IMR-90 (cell line): ENCODE measurements at regions not wholly inside any gene's neighbourhood (a gene's known extent, or its start where the extent isn't known, plus 50 kb on each side); places are given as distances from the start of the nearest gene placed in this dataset.

Experiments used
- ATAC-seq: fragments of 200-7000 bp; cut with Tn5 transposase; 2 replicates; pipeline ENCODE4 v1.9.1; 2020; ENCODE audit warnings: low read depth, mild to moderate bottlenecking, moderate library complexity
- BruUV-seq: library from RNA; stranded (reverse); fragments of 400-500 nt; replicated peaks from 2 replicates; lab custom pipeline; 2021; lab: Mats Ljungman, UMichigan
- CTCF ChIA-PET: fragments of 300-600 bp; formaldehyde crosslinking; extraction: SDS; loops from one replicate; lab custom pipeline; 2021; ENCODE audit warnings: antibody characterized with exemption; lab: Yijun Ruan, JAX
- POLR2A ChIA-PET: fragments of 300-600 bp; sonication (Branson Sonifier 250); formaldehyde crosslinking; loops from one replicate; lab custom pipeline; 2022; ENCODE audit warnings: antibody characterized with exemption; ENCODE audit not compliant: unreplicated experiment; lab: Charles Lee
- DNase-seq: peaks from one replicate; pipeline ENCODE4 v3.0.0; 2013
- H2AFZ ChIP-seq: replicated peaks from 2 replicates; pipeline ENCODE3; 2013; ENCODE audit warnings: low read length, mild to moderate bottlenecking; ENCODE audit not compliant: poor library complexity
- H2AK5ac ChIP-seq: 2 replicates; pipeline ENCODE4 v1.6.1; 2013; ENCODE audit warnings: low read depth, low read length, inconsistent platforms
- H2AK9ac ChIP-seq: replicated peaks from 2 replicates; pipeline ENCODE3; 2013; ENCODE audit warnings: mild to moderate bottlenecking, low read depth, low read length, moderate library complexity; ENCODE audit not compliant: poor library complexity
- H2BK120ac ChIP-seq: 2 replicates; pipeline ENCODE4 v1.6.1; 2013; ENCODE audit warnings: low read depth, low read length, inconsistent platforms
- H2BK15ac ChIP-seq: 3 replicates; pipeline ENCODE4 v1.6.1; 2013; ENCODE audit warnings: low read depth, low read length, inconsistent platforms
- H2BK20ac ChIP-seq: 2 replicates; pipeline ENCODE4 v1.6.1; 2013; ENCODE audit warnings: low read depth, mild to moderate bottlenecking, inconsistent platforms, low read length, moderate library complexity
- H2BK5ac ChIP-seq: 2 replicates; pipeline ENCODE4 v1.6.1; 2013; ENCODE audit warnings: mild to moderate bottlenecking, low read depth, low read length, inconsistent platforms; ENCODE audit not compliant: poor library complexity, severe bottlenecking
- H3K14ac ChIP-seq: replicated peaks from 2 replicates; pipeline ENCODE4 v1.6.1; 2013; ENCODE audit warnings: low read depth, low read length, inconsistent platforms
- H3K18ac ChIP-seq: 2 replicates; pipeline ENCODE4 v1.6.1; 2013; ENCODE audit warnings: low read depth, low read length, control low read depth
- H3K23ac ChIP-seq: 2 replicates; pipeline ENCODE4 v1.6.1; 2013; ENCODE audit warnings: low read depth, low read length, inconsistent platforms
- H3K27ac ChIP-seq: 2 replicates; pipeline ENCODE4 v1.5.1; 2013; ENCODE audit warnings: mild to moderate bottlenecking, control low read depth, low read length; ENCODE audit not compliant: insufficient read depth
- H3K27me3 ChIP-seq: 2 replicates; pipeline ENCODE4 v1.6.1; 2013; ENCODE audit warnings: low read length; ENCODE audit not compliant: control insufficient read depth, insufficient read depth
- H3K36me3 ChIP-seq: 2 replicates; pipeline ENCODE4 v1.6.1; 2013; ENCODE audit warnings: low read length, mixed read lengths; ENCODE audit not compliant: control insufficient read depth, insufficient read depth
- H3K4ac ChIP-seq: 2 replicates; pipeline ENCODE4 v1.6.1; 2013; ENCODE audit warnings: low read depth, low read length, inconsistent platforms
- H3K4me1 ChIP-seq: 2 replicates; pipeline ENCODE4 v1.6.1; 2013; ENCODE audit warnings: low read length, mixed read lengths; ENCODE audit not compliant: control insufficient read depth, insufficient read depth
- H3K4me2 ChIP-seq: 2 replicates; pipeline ENCODE4 v1.6.1; 2013; ENCODE audit warnings: low read depth, mild to moderate bottlenecking, control low read depth, low read length, moderate library complexity
- H3K4me3 ChIP-seq: 2 replicates; pipeline ENCODE4 v1.5.1; 2013; ENCODE audit warnings: low read depth, mild to moderate bottlenecking, control low read depth, low read length, moderate library complexity; ENCODE audit not compliant: insufficient read depth
- H3K56ac ChIP-seq: 2 replicates; pipeline ENCODE4 v1.6.1; 2013; ENCODE audit warnings: low read length, inconsistent platforms; ENCODE audit not compliant: insufficient read depth; ENCODE audit errors: extremely low read depth
- H3K79me1 ChIP-seq, 2 experiments: 2 replicates each; pipeline ENCODE4 v1.6.1; 2013; ENCODE audit warnings: low read length in 2 of 2, inconsistent platforms in 1 of 2, low read depth in 1 of 2
- H3K9ac ChIP-seq: 2 replicates; pipeline ENCODE4 v1.6.1; 2013; ENCODE audit warnings: low read depth, low read length, control low read depth
- H3K9me1 ChIP-seq: 2 replicates; pipeline ENCODE4 v1.6.1; 2013; ENCODE audit warnings: low read length, inconsistent platforms; ENCODE audit not compliant: insufficient read depth
- H3K9me3 ChIP-seq: 2 replicates; pipeline ENCODE4 v1.6.1; 2013; ENCODE audit warnings: low read length; ENCODE audit not compliant: control insufficient read depth, insufficient read depth
- H4K20me1 ChIP-seq: 2 replicates; pipeline ENCODE4 v1.6.1; 2013; ENCODE audit warnings: low read length, inconsistent platforms; ENCODE audit not compliant: insufficient read depth
- H4K5ac ChIP-seq: 2 replicates; pipeline ENCODE4 v1.6.1; 2013; ENCODE audit warnings: mild to moderate bottlenecking, low read depth, low read length, control low read depth
- H4K8ac ChIP-seq, 2 experiments: 2 replicates each; pipeline ENCODE4 v1.6.1; 2013; ENCODE audit warnings: low read depth in 2 of 2, low read length in 2 of 2, control low read depth in 1 of 2, inconsistent platforms in 1 of 2
- H4K91ac ChIP-seq: 2 replicates; pipeline ENCODE4 v1.6.1; 2013; ENCODE audit warnings: low read depth, low read length, inconsistent platforms; ENCODE audit not compliant: insufficient read depth
- BHLHE40 ChIP-seq: fragments of 150-350 bp; IDR thresholded peaks from 2 replicates; pipeline ENCODE4 v1.6.1; 2016; ENCODE audit warnings: mild to moderate bottlenecking, low read depth, low read length
- CEBPB ChIP-seq: IDR thresholded peaks from 2 replicates; pipeline ENCODE4 v1.6.1; 2012; ENCODE audit warnings: low read depth, low read length, improper control_type of control experiment
- CHD1 ChIP-seq: IDR thresholded peaks from 2 replicates; pipeline ENCODE4 v1.6.1; 2012; ENCODE audit warnings: low read depth, low read length, improper control_type of control experiment
- ELK1 ChIP-seq: fragments of 150-350 bp; IDR thresholded peaks from 2 replicates; pipeline ENCODE4 v1.6.1; 2016; ENCODE audit warnings: low read depth, mild to moderate bottlenecking, low read length, moderate library complexity, borderline replicate concordance
- FOS ChIP-seq: fragments of 150-350 bp; IDR thresholded peaks from 2 replicates; pipeline ENCODE4 v1.6.1; 2016; ENCODE audit warnings: low read depth, low read length
- MAFK ChIP-seq: IDR thresholded peaks from 2 replicates; pipeline ENCODE4 v1.6.1; 2012; ENCODE audit warnings: low read depth, low read length, improper control_type of control experiment
- MAZ ChIP-seq: IDR thresholded peaks from 2 replicates; pipeline ENCODE4 v1.6.1; 2012; ENCODE audit warnings: low read depth, mild to moderate bottlenecking, low read length, improper control_type of control experiment, moderate library complexity, borderline replicate concordance
- MXI1 ChIP-seq: IDR thresholded peaks from 2 replicates; pipeline ENCODE4 v1.6.1; 2012; ENCODE audit warnings: low read depth, mild to moderate bottlenecking, low read length, moderate library complexity, borderline replicate concordance
- NFE2L2 ChIP-seq: fragments of 150-350 bp; IDR thresholded peaks from 2 replicates; pipeline ENCODE4 v1.6.1; 2016; ENCODE audit warnings: low read depth, mild to moderate bottlenecking, low read length
- POLR2A ChIP-seq: IDR thresholded peaks from 2 replicates; pipeline ENCODE4 v1.6.1; 2012; ENCODE audit warnings: mild to moderate bottlenecking, low read depth, low read length
- RAD21 ChIP-seq: IDR thresholded peaks from 2 replicates; pipeline ENCODE4 v1.6.1; 2012; ENCODE audit warnings: low read length, improper control_type of control experiment
- RCOR1 ChIP-seq: IDR thresholded peaks from 2 replicates; pipeline ENCODE4 v1.6.1; 2012; ENCODE audit warnings: mild to moderate bottlenecking, low read length, improper control_type of control experiment; ENCODE audit not compliant: insufficient replicate concordance
- RFX5 ChIP-seq: IDR thresholded peaks from 2 replicates; pipeline ENCODE4 v1.8.0; 2012; ENCODE audit warnings: low read depth, mild to moderate bottlenecking, low read length, moderate library complexity
- SMC3 ChIP-seq: fragments of 150-350 bp; IDR thresholded peaks from 2 replicates; pipeline ENCODE4 v1.6.1; 2016; ENCODE audit warnings: low read depth, mild to moderate bottlenecking, antibody characterized with exemption, low read length, moderate library complexity
- USF2 ChIP-seq: fragments of 150-350 bp; IDR thresholded peaks from 2 replicates; pipeline ENCODE4 v1.6.1; 2017; ENCODE audit warnings: mild to moderate bottlenecking, antibody characterized with exemption, low read length, low read depth
- dilution Hi-C: fragments of 300-500 bp; cut with HindIII; formaldehyde crosslinking; loops from one replicate; pipeline ENCODE4 v1.14.3; 2018; ENCODE audit warnings: low sequenced_read_pairs; ENCODE audit not compliant: unreplicated experiment
- in situ Hi-C: fragments of 300-500 bp; cut with MboI; formaldehyde crosslinking; loops from 3 replicates; pipeline ENCODE4 v1.14.3; 2019; ENCODE audit warnings: low sequenced_read_pairs, inconsistent platforms, mixed read lengths
- intact Hi-C: fragments of 100-400 bp; cut with micrococcal nuclease; formaldehyde crosslinking; loops from 2 replicates; pipeline ENCODE4 v1.10.0; 2022
- TF ChIP-seq, protein P1 (sequence below): conservative IDR thresholded peaks from 2 replicates; pipeline ENCODE4 v1.5.1; 2012; ENCODE audit warnings: mild to moderate bottlenecking, low read depth, low read length, improper control_type of control experiment

DNA sequence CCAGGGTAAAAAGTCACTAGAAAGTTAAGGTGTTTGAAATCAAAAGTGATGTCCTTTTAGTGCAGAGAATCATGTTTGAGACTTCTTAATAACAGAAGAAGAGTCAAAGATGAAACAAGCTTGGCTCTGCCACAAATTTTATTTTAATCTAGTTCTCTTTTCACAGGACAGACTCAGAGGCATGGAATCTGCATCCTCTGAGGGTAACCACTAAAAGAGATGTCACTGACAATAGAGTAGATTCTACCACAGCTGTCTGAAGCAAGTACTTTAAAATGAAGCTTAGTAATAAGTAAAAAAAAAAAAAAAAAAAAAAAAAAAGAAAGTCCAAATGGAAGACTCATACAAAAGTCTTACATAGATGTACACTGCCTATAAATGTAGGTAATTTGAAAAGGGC lies 519.7 kb upstream of the PRMT6 start:
- TF ChIP-seq BHLHE40 (no peak), MAZ (no peak), USF2 (no peak), RAD21 (no peak), POLR2A (no peak), RCOR1 (no peak), SMC3 (no peak), MAFK (no peak), NFE2L2 (no peak), ELK1 (no peak), CHD1 (no peak), RFX5 (no peak), CEBPB (no peak), MXI1 (no peak), FOS (no peak)
- TF ChIP-seq, protein P1, sequence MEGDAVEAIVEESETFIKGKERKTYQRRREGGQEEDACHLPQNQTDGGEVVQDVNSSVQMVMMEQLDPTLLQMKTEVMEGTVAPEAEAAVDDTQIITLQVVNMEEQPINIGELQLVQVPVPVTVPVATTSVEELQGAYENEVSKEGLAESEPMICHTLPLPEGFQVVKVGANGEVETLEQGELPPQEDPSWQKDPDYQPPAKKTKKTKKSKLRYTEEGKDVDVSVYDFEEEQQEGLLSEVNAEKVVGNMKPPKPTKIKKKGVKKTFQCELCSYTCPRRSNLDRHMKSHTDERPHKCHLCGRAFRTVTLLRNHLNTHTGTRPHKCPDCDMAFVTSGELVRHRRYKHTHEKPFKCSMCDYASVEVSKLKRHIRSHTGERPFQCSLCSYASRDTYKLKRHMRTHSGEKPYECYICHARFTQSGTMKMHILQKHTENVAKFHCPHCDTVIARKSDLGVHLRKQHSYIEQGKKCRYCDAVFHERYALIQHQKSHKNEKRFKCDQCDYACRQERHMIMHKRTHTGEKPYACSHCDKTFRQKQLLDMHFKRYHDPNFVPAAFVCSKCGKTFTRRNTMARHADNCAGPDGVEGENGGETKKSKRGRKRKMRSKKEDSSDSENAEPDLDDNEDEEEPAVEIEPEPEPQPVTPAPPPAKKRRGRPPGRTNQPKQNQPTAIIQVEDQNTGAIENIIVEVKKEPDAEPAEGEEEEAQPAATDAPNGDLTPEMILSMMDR: no peak
- DNase-seq (no peak), ATAC-seq (no peak)
- no peak overlapping the region for H3K27ac ChIP-seq
- peaks cover 6% of the 10 kb centered on the region for H3K9me3 ChIP-seq
- no peaks in the 10 kb centered on the region for H3K9me1 ChIP-seq
- H3K18ac ChIP-seq: no peak overlapping the region
- dilution Hi-C loops (no loop called here), in situ Hi-C loops (no loop called here), intact Hi-C loops (no loop called here)
- no peak overlapping the region for H2AK5ac ChIP-seq
- CTCF ChIA-PET: no interaction called here
- H3K14ac ChIP-seq: no peak overlapping the region
- POLR2A ChIA-PET: no interaction called here
- no peak overlapping the region for H3K23ac ChIP-seq
- BruUV-seq: no TSS peak
- no peaks in the 10 kb centered on the region for H4K20me1 ChIP-seq
- no peak overlapping the region for H2BK5ac ChIP-seq
- no peak overlapping the region for H4K5ac ChIP-seq
- H3K4ac ChIP-seq: no peak overlapping the region
- H4K91ac ChIP-seq: no peak overlapping the region
- no peak overlapping the region for H2BK15ac ChIP-seq
- no peak overlapping the region for H3K4me3 ChIP-seq
- H3K56ac ChIP-seq: no peak overlapping the region
- H2AK9ac ChIP-seq: no peak overlapping the region
- H3K79me1 ChIP-seq: no peaks in the 10 kb centered on the region
- no peak overlapping the region for H3K4me2 ChIP-seq
- H2BK20ac ChIP-seq: no peak overlapping the region
- no peak overlapping the region for H2BK120ac ChIP-seq
- H3K4me1 ChIP-seq: no peaks in the 10 kb centered on the region
- H3K9ac ChIP-seq: no peak overlapping the region
- H2AFZ ChIP-seq: no peak overlapping the region
- no peak overlapping the region for H4K8ac ChIP-seq
- no peaks in the 10 kb centered on the region for H3K27me3 ChIP-seq
- H3K36me3 ChIP-seq: no peaks in the 10 kb centered on the region
